Endothelial cell of umbilical vein (primary cell): ENCODE measurements at regions not wholly inside any gene's neighbourhood (a gene's known extent, or its start where the extent isn't known, plus 50 kb on each side); places are given as distances from the start of the nearest gene placed in this dataset.

Experiments
- CTCF ChIP-seq, 2 donors: IDR thresholded peaks; 1 replicate in 1 of 2; 2 replicates in 1 of 2; pipeline ENCODE4 v1.5.1; 2011; ENCODE audit warnings: low read length in 2 of 2, mild to moderate bottlenecking in 2 of 2, moderate library complexity in 2 of 2, control low read depth in 1 of 2, inconsistent platforms in 1 of 2, low read depth in 1 of 2; ENCODE audit not compliant: insufficient read depth in 1 of 2; ENCODE audit errors: extremely low read depth in 1 of 2
- EZH2 ChIP-seq: IDR thresholded peaks from 2 replicates; pipeline ENCODE4 v1.6.1; 2012; ENCODE audit warnings: borderline replicate concordance, low read depth, mild to moderate bottlenecking, moderate library complexity, low read length, inconsistent platforms; ENCODE audit not compliant: severe bottlenecking
- FOS ChIP-seq: IDR thresholded peaks from 2 replicates; pipeline ENCODE4 v1.6.1; 2011; ENCODE audit warnings: mild to moderate bottlenecking, low read length, moderate library complexity, borderline replicate concordance; ENCODE audit not compliant: insufficient read depth
- GATA2 ChIP-seq: IDR thresholded peaks from 2 replicates; pipeline ENCODE4 v1.7.0; 2011; ENCODE audit warnings: low read depth, mild to moderate bottlenecking, moderate library complexity, mixed read lengths, low read length; ENCODE audit not compliant: insufficient read length, insufficient read depth
- JUN ChIP-seq: IDR thresholded peaks from 2 replicates; pipeline ENCODE4 v1.6.1; 2011; ENCODE audit warnings: borderline replicate concordance, low read depth; ENCODE audit not compliant: insufficient read length, insufficient read depth
- MAX ChIP-seq: IDR thresholded peaks from 2 replicates; pipeline ENCODE4 v1.6.1; 2011; ENCODE audit not compliant: insufficient read depth, insufficient read length
- MYC ChIP-seq: IDR thresholded peaks from one replicate; pipeline ENCODE4 v1.6.1; 2011; ENCODE audit warnings: mild to moderate bottlenecking, low read depth, low read length
- POLR2A ChIP-seq: IDR thresholded peaks from 2 replicates; pipeline ENCODE4 v1.6.1; 2012; ENCODE audit warnings: low read depth, mild to moderate bottlenecking, control low read depth, low read length
- POLR2AphosphoS5 ChIP-seq: IDR thresholded peaks from 2 replicates; pipeline ENCODE4 v1.6.1; 2012; ENCODE audit warnings: low read depth, mild to moderate bottlenecking, control low read depth, low read length, moderate library complexity; ENCODE audit not compliant: insufficient read depth

GRCh38 chr4:32745351-32745750 is 2025.2 kb downstream of the PCDH7 start:
- TF ChIP-seq CTCF (IDR thresholded peaks at IDR 0.05; ENCODE audit: extremely low read depth in 1 of 2, insufficient read depth in 1 of 2, low read depth in 1 of 2, low read length in 2 of 2) (no peak), POLR2A (no peak), EZH2 (no peak), MAX (no peak), MYC (no peak), JUN (no peak), POLR2AphosphoS5 (no peak), GATA2 (no peak), FOS (no peak)
